PFSK-1 (cell line): ENCODE measurements at regions not wholly inside any gene's neighbourhood (a gene's known extent, or its start where the extent isn't known, plus 50 kb on each side); places are given as distances from the start of the nearest gene placed in this dataset.

Source experiments
- FOXP2 ChIP-seq: optimal IDR thresholded peaks from 2 replicates; pipeline ENCODE3; 2011; ENCODE audit warnings: borderline replicate concordance, control low read depth, inconsistent platforms; ENCODE audit not compliant: insufficient read depth; ENCODE audit errors: extremely low read length, extremely low read depth
- POLR2AphosphoS5 ChIP-seq: IDR thresholded peaks from 2 replicates; pipeline ENCODE4 v1.6.1; 2012; ENCODE audit warnings: low read depth, mild to moderate bottlenecking, control low read depth, low read length, moderate library complexity
- REST ChIP-seq, 2 experiments: IDR thresholded peaks; 2 replicates each; pipeline versions ENCODE4 v1.6.1 to v1.8.0; 2011 to 2012; ENCODE audit warnings: low read depth in 2 of 2, low read length in 2 of 2, control low read depth in 1 of 2, inconsistent platforms in 1 of 2, mild to moderate bottlenecking in 1 of 2, moderate library complexity in 1 of 2; ENCODE audit not compliant: insufficient read depth in 1 of 2
- SIN3A ChIP-seq: IDR thresholded peaks from 2 replicates; pipeline ENCODE4 v1.6.1; 2012; ENCODE audit warnings: mild to moderate bottlenecking, low read length, moderate library complexity, borderline replicate concordance; ENCODE audit not compliant: insufficient read depth
- TAF1 ChIP-seq: IDR thresholded peaks from 2 replicates; pipeline ENCODE4 v1.6.1; 2012; ENCODE audit warnings: low read length, control low read depth, borderline replicate concordance; ENCODE audit not compliant: insufficient read depth

DNA sequence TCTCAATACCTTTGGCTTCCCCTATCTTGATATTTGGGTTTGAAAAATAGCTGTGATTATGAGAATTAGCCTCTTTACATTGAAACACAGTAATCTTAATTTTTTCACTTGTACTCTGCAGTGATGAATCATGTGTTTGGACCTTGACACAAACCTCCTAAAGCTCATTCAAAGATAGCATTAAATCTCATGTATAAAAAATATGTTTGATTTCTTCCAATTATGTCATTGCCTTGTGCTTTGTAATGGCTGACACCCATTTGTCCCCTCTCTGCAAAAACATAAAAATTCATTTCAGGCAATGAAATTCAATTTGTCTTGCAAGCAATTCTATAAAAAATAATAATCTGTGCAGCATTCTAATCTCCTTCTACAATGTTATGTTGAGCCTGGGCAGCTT lies 422.4 kb upstream of the BOD1L1 start:
- TF ChIP-seq SIN3A (no peak), FOXP2 (no peak), POLR2AphosphoS5 (no peak), TAF1 (no peak), REST (IDR thresholded peaks at IDR 0.05; ENCODE audit: insufficient read depth in 1 of 2, low read depth in 2 of 2, low read length in 2 of 2) (no peak)

DNA sequence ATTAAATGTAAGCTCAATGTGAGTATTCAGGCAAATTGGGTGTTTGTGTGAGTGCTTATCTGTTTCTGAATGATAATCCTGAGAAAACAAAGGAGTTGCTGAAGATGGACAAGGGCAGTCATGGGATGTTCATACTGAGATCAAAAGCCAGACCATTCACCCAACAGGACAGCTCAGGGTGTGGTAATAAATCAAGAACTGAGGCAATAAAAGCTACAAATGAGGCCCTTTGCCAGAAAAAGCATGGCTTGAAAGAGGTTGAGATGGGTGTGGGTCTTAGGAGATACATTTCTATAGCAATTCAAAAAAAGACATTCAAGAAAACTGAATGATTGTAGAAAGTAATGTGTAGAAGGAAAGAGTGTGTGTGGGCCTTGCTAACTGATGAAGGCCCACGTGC lies 425.8 kb upstream of the BOD1L1 start:
- TF ChIP-seq REST (IDR thresholded peaks at IDR 0.05; ENCODE audit: insufficient read depth in 1 of 2, low read depth in 2 of 2, low read length in 2 of 2): no peak
- no peak for TF ChIP-seq SIN3A
- TF ChIP-seq TAF1: no peak
- no peak for TF ChIP-seq FOXP2
- TF ChIP-seq POLR2AphosphoS5: no peak

DNA sequence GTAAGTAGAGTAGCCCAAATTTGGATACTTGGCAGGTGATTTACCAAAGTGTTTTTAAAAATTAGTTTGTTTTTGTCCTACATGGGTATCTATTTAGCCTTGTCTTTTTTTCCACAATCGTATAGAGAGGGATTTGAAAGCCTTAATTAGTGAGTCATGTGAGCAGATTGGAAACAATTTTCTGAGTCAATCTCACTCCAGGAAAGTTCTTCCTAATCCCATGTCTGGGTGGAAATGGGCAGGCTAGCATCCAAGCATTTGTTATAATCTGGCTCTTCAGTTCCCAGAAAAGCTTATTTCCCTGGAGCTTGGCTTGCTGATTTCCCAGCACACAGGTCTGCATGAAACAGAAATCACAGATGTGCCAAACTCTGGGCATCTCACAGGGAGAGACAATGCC lies 426.9 kb upstream of the BOD1L1 start:
- TF ChIP-seq REST (IDR thresholded peaks at IDR 0.05; ENCODE audit: insufficient read depth in 1 of 2, low read depth in 2 of 2, low read length in 2 of 2) (no peak), SIN3A (no peak), TAF1 (no peak)

DNA sequence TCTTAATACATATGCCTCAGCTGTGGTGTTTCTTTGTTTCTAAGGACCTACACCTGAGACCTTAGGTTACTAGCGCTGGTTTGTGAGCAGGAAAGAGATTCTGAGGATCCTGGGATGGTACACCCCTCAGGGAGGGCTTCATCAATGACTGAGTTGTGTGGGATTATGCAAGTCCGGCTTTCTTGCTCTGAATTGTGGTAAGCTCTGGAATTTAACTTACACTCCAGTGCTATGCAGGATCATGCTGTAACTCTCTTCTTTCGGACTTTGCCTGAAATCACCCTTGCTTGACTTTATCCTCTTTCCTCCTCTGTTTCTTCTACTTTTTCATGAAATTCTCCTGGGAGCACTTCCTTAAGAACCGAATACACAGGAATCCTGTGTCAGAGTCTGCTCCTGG lies 431.5 kb upstream of the BOD1L1 start:
- TF ChIP-seq TAF1 (no peak), FOXP2 (no peak), POLR2AphosphoS5 (no peak), SIN3A (no peak)

DNA sequence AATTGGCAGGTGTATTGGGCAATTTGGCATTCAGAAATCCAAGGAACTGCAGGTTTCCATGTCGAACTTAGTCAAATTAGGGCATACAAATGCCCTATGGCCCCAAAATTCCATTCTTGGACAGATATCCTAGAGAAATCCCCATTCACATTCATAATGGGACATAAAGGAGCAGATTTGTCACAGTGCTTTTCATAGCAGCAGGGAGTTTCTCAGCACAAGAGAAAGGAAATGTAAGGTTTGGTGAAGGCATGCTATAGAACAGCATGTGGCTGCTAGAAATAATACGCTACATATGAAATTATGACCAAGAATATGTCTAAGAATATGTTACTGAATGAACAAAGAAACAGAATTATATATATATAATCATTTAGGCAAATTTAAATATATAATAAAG lies 437.5 kb upstream of the BOD1L1 start:
- no peak for TF ChIP-seq TAF1
- TF ChIP-seq POLR2AphosphoS5: no peak
- TF ChIP-seq REST (IDR thresholded peaks at IDR 0.05; ENCODE audit: insufficient read depth in 1 of 2, low read depth in 2 of 2, low read length in 2 of 2): no peak
- TF ChIP-seq FOXP2: no peak
- TF ChIP-seq SIN3A: no peak
